ENCODE measurements at regions not wholly inside any gene's neighbourhood (a gene's known extent, or its start where the extent isn't known, plus 50 kb on each side); places are given as distances from the start of the nearest gene placed in this dataset.

- Histone ChIP-seq H3K4me3 (ENCODE audit: low read depth, low read length) (no peak overlapping the region), H3K36me3 (ENCODE audit: control insufficient read depth in 2 of 2, insufficient read depth in 1 of 2, low read length in 2 of 2) (no peaks in the 10 kb centered on the region), H3K4me1 (ENCODE audit: control insufficient read depth, insufficient read depth, low read length) (no peaks in the 10 kb centered on the region), H3K27ac (ENCODE audit: extremely low read depth, low read depth, low read length) (no peak overlapping the region), H3K9me3 (ENCODE audit: control insufficient read depth, insufficient read depth, low read depth, low read length) (no peaks in the 10 kb centered on the region)
- CTCF ChIA-PET = no interaction called here
- no peak for TF ChIP-seq PBX3 (CRISPR knock-in tag; IDR thresholded peaks at IDR 0.05)
- TF ChIP-seq ZNF148 (tag by site-specific recombination; IDR thresholded peaks at IDR 0.05; ENCODE audit: borderline replicate concordance) = no peak
- no peak for TF ChIP-seq ZNF658 (tag by site-specific recombination; IDR thresholded peaks at IDR 0.05)
- no peak for TF ChIP-seq ZNF521 (tag by site-specific recombination; IDR thresholded peaks at IDR 0.05)
- no peak for TF ChIP-seq ZNF488 (tag by site-specific recombination; IDR thresholded peaks at IDR 0.05)
- TF ChIP-seq ZNF549 (tag by site-specific recombination; IDR thresholded peaks at IDR 0.05) = no peak
- TF ChIP-seq ZNF792 (tag by site-specific recombination; IDR thresholded peaks at IDR 0.05) = no peak
- TF ChIP-seq SP7 (tag by site-specific recombination; IDR thresholded peaks at IDR 0.05) = no peak
- no peak for TF ChIP-seq SCRT2 (tag by site-specific recombination; IDR thresholded peaks at IDR 0.05)
- TF ChIP-seq ZNF785 (tag by site-specific recombination; IDR thresholded peaks at IDR 0.05) = no peak
- no peak for TF ChIP-seq ZNF423 (tag by site-specific recombination; IDR thresholded peaks at IDR 0.05)
- POLR2A ChIA-PET = no interaction called here
Observed at GRCh38 chr10:112006407-112006806, 177.2 kb downstream of the GPAM start.

- CTCF ChIA-PET = no interaction called here
Observed at GRCh38 chr10:112006831-112007230, 176.7 kb downstream of the GPAM start.

GRCh38 chr10:112022196-112022595 lies 161.4 kb downstream of the GPAM start:
- ChIA-PET POLR2A (no interaction called here), CTCF (interaction anchor here (0.7 kb wide), 1 partner anchor 111 kb away, joined by 3 read pairs; no protein-coding TSS in a partner anchor)
- Histone ChIP-seq H3K9me3 (ENCODE audit: control insufficient read depth, insufficient read depth, low read depth, low read length) (no peaks in the 10 kb centered on the region), H3K4me1 (ENCODE audit: control insufficient read depth, insufficient read depth, low read length) (no peaks in the 10 kb centered on the region), H3K36me3 (ENCODE audit: control insufficient read depth in 2 of 2, insufficient read depth in 1 of 2, low read length in 2 of 2) (no peaks in the 10 kb centered on the region), H3K4me3 (ENCODE audit: low read depth, low read length) (no peak overlapping the region), H3K27ac (ENCODE audit: extremely low read depth, low read depth, low read length) (no peak overlapping the region)
- TF ChIP-seq ZNF19 (tag by site-specific recombination; IDR thresholded peaks at IDR 0.05; ENCODE audit: low read depth) = no peak
- TF ChIP-seq ZNF184 (tag by site-specific recombination; IDR thresholded peaks at IDR 0.05) = no peak
- TF ChIP-seq ZBTB26 (tag by site-specific recombination; optimal IDR thresholded peaks at IDR 0.05) = no peak
- no peak for TF ChIP-seq ZNF366 (tag by site-specific recombination; conservative IDR thresholded peaks at IDR 0.05)
- no peak for TF ChIP-seq OSR2 (tag by site-specific recombination; IDR thresholded peaks at IDR 0.05)
- no peak for TF ChIP-seq KLF16 (tag by site-specific recombination; IDR thresholded peaks at IDR 0.05)
- TF ChIP-seq KLF17 (tag by site-specific recombination; IDR thresholded peaks at IDR 0.05) = no peak
- no peak for TF ChIP-seq ZFP37 (tag by site-specific recombination; IDR thresholded peaks at IDR 0.05)
- TF ChIP-seq ZBTB21 (tag by site-specific recombination; IDR thresholded peaks at IDR 0.05) = no peak
- TF ChIP-seq ZNF585B (tag by site-specific recombination; IDR thresholded peaks at IDR 0.05) = no peak
- TF ChIP-seq ZNF548 (tag by site-specific recombination; IDR thresholded peaks at IDR 0.05) = no peak
- no peak for TF ChIP-seq KLF8 (tag by site-specific recombination; IDR thresholded peaks at IDR 0.05)
- TF ChIP-seq ZNF423 (tag by site-specific recombination; IDR thresholded peaks at IDR 0.05) = no peak
- TF ChIP-seq GLI4 (tag by site-specific recombination; IDR thresholded peaks at IDR 0.05) = no peak
- TF ChIP-seq FEZF1 (tag by site-specific recombination; IDR thresholded peaks at IDR 0.05) = no peak
- TF ChIP-seq ZNF391 (tag by site-specific recombination; IDR thresholded peaks at IDR 0.05; ENCODE audit: borderline replicate concordance, low read depth) = no peak
- no peak for TF ChIP-seq OVOL3 (tag by site-specific recombination; IDR thresholded peaks at IDR 0.05)

More at GRCh38 chr10:112006831-112007230, 176.7 kb downstream of the GPAM start:
- TF ChIP-seq ZNF600 (tag by site-specific recombination; IDR thresholded peaks at IDR 0.05) = no peak
- no peak for TF ChIP-seq HOXD13 (CRISPR knock-in tag; IDR thresholded peaks at IDR 0.05; ENCODE audit: borderline replicate concordance)
- TF ChIP-seq ZNF266 (tag by site-specific recombination; IDR thresholded peaks at IDR 0.05; ENCODE audit: low read depth) = no peak
- Histone ChIP-seq H3K36me3 (ENCODE audit: control insufficient read depth in 2 of 2, insufficient read depth in 1 of 2, low read length in 2 of 2) (no peaks in the 10 kb centered on the region), H3K27ac (ENCODE audit: extremely low read depth, low read depth, low read length) (no peak overlapping the region), H3K4me3 (ENCODE audit: low read depth, low read length) (no peak overlapping the region), H3K4me1 (ENCODE audit: control insufficient read depth, insufficient read depth, low read length) (no peaks in the 10 kb centered on the region), H3K9me3 (ENCODE audit: control insufficient read depth, insufficient read depth, low read depth, low read length) (no peaks in the 10 kb centered on the region)
- POLR2A ChIA-PET = no interaction called here

Data from HEK293 (cell line).